Heart left ventricle (tissue), 16 donors: ENCODE measurements at regions not wholly inside any gene's neighbourhood (a gene's known extent, or its start where the extent isn't known, plus 50 kb on each side); places are given as distances from the start of the nearest gene placed in this dataset.

Experiments used
- ATAC-seq, 4 donors: fragments of 200-7000 bp; cut with Tn5 transposase; one replicate each; pipeline ENCODE4 v1.9.1; 2020 to 2022; ENCODE audit warnings: moderate library complexity in 4 of 4, mild to moderate bottlenecking in 3 of 4, moderate number of reproducible peaks in 1 of 4
- DNase-seq, 5 donors: peaks; one replicate each; pipeline ENCODE4 v3.0.0-alpha.2; 2020
- H3K27ac ChIP-seq, 12 donors: fragments of 200-600 bp; sonication (generic) in 4 of 12; one replicate each; pipeline versions ENCODE4 v1.5.0 to v1.8.0; 2016 to 2022; ENCODE audit warnings: mild to moderate bottlenecking in 2 of 12
- H3K27me3 ChIP-seq, 9 donors: fragments of 200-600 bp; sonication (generic) in 2 of 9; one replicate each; pipeline versions ENCODE4 v1.5.1 to v1.8.0; 2016 to 2022; ENCODE audit warnings: mild to moderate bottlenecking in 3 of 9
- H3K36me3 ChIP-seq, 9 donors: fragments of 200-600 bp; sonication (generic) in 2 of 9; one replicate each; pipeline versions ENCODE4 v1.5.0 to v1.8.0; 2018 to 2022; ENCODE audit warnings: mild to moderate bottlenecking in 2 of 9
- H3K4me1 ChIP-seq, 12 donors: fragments of 200-600 bp; sonication (generic) in 4 of 12; one replicate each; pipeline versions ENCODE4 v1.5.0 to v1.8.0; 2016 to 2022; ENCODE audit warnings: mild to moderate bottlenecking in 3 of 12
- H3K4me3 ChIP-seq, 12 donors: fragments of 200-600 bp; sonication (generic) in 4 of 12; one replicate each; pipeline versions ENCODE4 v1.5.0 to v1.8.0; 2017 to 2022; ENCODE audit warnings: mild to moderate bottlenecking in 9 of 12, moderate library complexity in 4 of 12
- H3K9me3 ChIP-seq, 12 donors: fragments of 200-600 bp; sonication (generic) in 4 of 12; one replicate each; pipeline versions ENCODE4 v1.5.0 to v1.8.0; 2016 to 2022; ENCODE audit warnings: mild to moderate bottlenecking in 1 of 12
- CTCF ChIP-seq, 12 donors: fragments of 200-600 bp; sonication (generic) in 4 of 12; IDR thresholded peaks; one replicate each; pipeline versions ENCODE4 v1.5.0 to v1.8.0; 2018 to 2022; ENCODE audit warnings: antibody characterized with exemption in 12 of 12, mild to moderate bottlenecking in 5 of 12
- POLR2A ChIP-seq, 2 donors: fragments of 450-650 bp; IDR thresholded peaks; one replicate each; pipeline ENCODE4 v1.6.1; 2017; ENCODE audit warnings: antibody characterized with exemption in 2 of 2, mild to moderate bottlenecking in 2 of 2, moderate library complexity in 2 of 2
- WGBS, 4 donors: extraction: QIAGEN DNeasy Blood & Tissue Kit in 2 of 4; methylation state at CpG; one replicate each; pipeline versions ENCODE4 v1.1.5 to v1.1.7; 2013 to 2018; 5-methylcytosine and 5-hydroxymethylcytosine counted together
- intact Hi-C, 10 donors: fragments of 100-400 bp; cut with DNase I; formaldehyde crosslinking; loops; one replicate each; pipeline versions ENCODE4 v1.11.1 to v1.14.2; 2022
- donor health status: ischemic (EF 13 %, LVEDD 7.1; RV severe dilation, severe dysfunction).
- donor health status: healthy with polysubstance abuse.
- donor health status: DM: no; HTN: yes; CAD: no.
- donor health status: DM: no; HTN: no; CAD: no.
- donor health status: ischemic (EF 25% LVEDD 6.9; RV normal size, moderate dysfunction).
- donor health status: ischemic (EF 25% LVEDD 5.7; RV mildly dilated, moderate dysfunction).
- donor health status: healthy.
- donor health status: DM: yes; HTN: yes; CAD: no.
- donor health status: ischemic (EF 35%, LVEDD 5.7; RV mildly dilated, moderate dysfunction).
- donor health status: nonischemic (EF 11% LVEDD 7.7; RV severe dilation, severe dysfunction).
- donor health status: DM: yes; HTN: yes; CAD: no.
- donor health status: PGD.
- donor health status: ischemic (EF 29% LVEDD 5.4; RV normal size, mild dysfunction).
- donor health status: nonischemic (EF 23%, LVEDD 6.1; RV moderate dilation, normal function).

GRCh38 chr2:65660340-65660739 is 227.9 kb upstream of the SPRED2 start:
- no peaks in the 10 kb centered on the region for H3K36me3 ChIP-seq
- TF ChIP-seq CTCF (IDR thresholded peaks at IDR 0.05) (no peak), POLR2A (IDR thresholded peaks at IDR 0.05) (no peak)
- no peak overlapping the region for H3K4me3 ChIP-seq
- ATAC-seq (no peak), DNase-seq (no peak)
- no peaks in the 10 kb centered on the region for H3K27me3 ChIP-seq
- H3K4me1 ChIP-seq, result no peaks in the 10 kb centered on the region
- no peak overlapping the region for H3K27ac ChIP-seq
- no peaks in the 10 kb centered on the region for H3K9me3 ChIP-seq
- intact Hi-C loops, result no loop called here
- 62 to 75% (median 68%) methylated on average over 6 of the region's 6 CpGs for WGBS, 4 donors

- no peak for DNase-seq
- no peak overlapping the region for H3K27ac ChIP-seq
- H3K27me3 ChIP-seq, result no peaks in the 10 kb centered on the region
- intact Hi-C loops, result no loop called here
- H3K4me3 ChIP-seq, result no peak overlapping the region
- no peak for TF ChIP-seq POLR2A (IDR thresholded peaks at IDR 0.05)
- no peak for TF ChIP-seq CTCF (IDR thresholded peaks at IDR 0.05)
- no peaks in the 10 kb centered on the region for H3K36me3 ChIP-seq
- no peaks in the 10 kb centered on the region for H3K4me1 ChIP-seq
- WGBS, 4 donors, result 57 to 84% (median 73%) methylated on average over 2 of the region's 2 CpGs
- no peaks in the 10 kb centered on the region for H3K9me3 ChIP-seq
- ATAC-seq, result no peak
Measured at GRCh38 chr2:65658881-65659280, 226.5 kb upstream of the SPRED2 start.

- no peak for TF ChIP-seq POLR2A (IDR thresholded peaks at IDR 0.05)
- TF ChIP-seq CTCF (IDR thresholded peaks at IDR 0.05), result no peak
Measured at GRCh38 chr2:65658266-65658665, 225.9 kb upstream of the SPRED2 start.

GRCh38 chr2:65656160-65656718 is 223.8 kb upstream of the SPRED2 start:
- no peak overlapping the region for H3K27ac ChIP-seq
- TF ChIP-seq CTCF (IDR thresholded peaks at IDR 0.05) (no peak), POLR2A (IDR thresholded peaks at IDR 0.05) (no peak)
- no peaks in the 10 kb centered on the region for H3K4me1 ChIP-seq
- DNase-seq, result no peak
- 66 to 83% (median 76%) methylated on average over 4 of the region's 4 CpGs for WGBS, 4 donors
- no peaks in the 10 kb centered on the region for H3K27me3 ChIP-seq
- H3K36me3 ChIP-seq, result no peaks in the 10 kb centered on the region
- H3K9me3 ChIP-seq, result no peaks in the 10 kb centered on the region
- H3K4me3 ChIP-seq, result no peak overlapping the region
- intact Hi-C loops, result no loop called here
- no peak for ATAC-seq

More at GRCh38 chr2:65658266-65658665, 225.9 kb upstream of the SPRED2 start:
- WGBS, 4 donors, result 60 to 89% (median 82%) methylated on average over 3 of the region's 3 CpGs
- Histone ChIP-seq H3K36me3 (no peaks in the 10 kb centered on the region), H3K27ac (no peak overlapping the region), H3K4me3 (no peak overlapping the region), H3K27me3 (no peaks in the 10 kb centered on the region), H3K9me3 (no peaks in the 10 kb centered on the region), H3K4me1 (no peaks in the 10 kb centered on the region)
- ATAC-seq (no peak), DNase-seq (no peak)
- intact Hi-C loops, result no loop called here
